CD4-positive, alpha-beta T cell treated with Interleukin-6 for 4 hours (primary cell): ENCODE measurements at regions not wholly inside any gene's neighbourhood (a gene's known extent, or its start where the extent isn't known, plus 50 kb on each side); places are given as distances from the start of the nearest gene placed in this dataset.

Experiments used
- DNase-seq: peaks from one replicate; pipeline ENCODE4 v3.0.0-alpha.2; 2020; ENCODE audit warnings: mixed read lengths

- DNase-seq = no peak
Observed at GRCh38 chr14:22333422-22334274, 255.4 kb downstream of the DAD1 start.

GRCh38 chr14:22332686-22333421, 256.2 kb downstream of the DAD1 start:
- no peak for DNase-seq

- DNase-seq = no peak
Observed at GRCh38 chr14:22329371-22329770, 259.7 kb downstream of the DAD1 start.

GRCh38 chr14:22325676-22326400, 263.2 kb downstream of the DAD1 start:
- no peak for DNase-seq

- no peak for DNase-seq
Observed at GRCh38 chr14:22320362-22320750, 268.7 kb downstream of the DAD1 start.

GRCh38 chr14:22319526-22320361, 269.3 kb downstream of the DAD1 start:
- DNase-seq = peak; percentile 35

- no peak for DNase-seq
Observed at GRCh38 chr14:22318951-22319350, 270.1 kb downstream of the DAD1 start.

GRCh38 chr14:22316473-22316872, 272.6 kb downstream of the DAD1 start:
- DNase-seq = no peak

- no peak for DNase-seq
Observed at GRCh38 chr14:22315336-22315735, 273.7 kb downstream of the DAD1 start.

GRCh38 chr14:22314183-22314820, 274.7 kb downstream of the DAD1 start:
- peak; percentile 15 for DNase-seq

GRCh38 chr14:22313172-22313801, 275.7 kb downstream of the DAD1 start:
- no peak for DNase-seq

GRCh38 chr14:22311636-22312035, 277.4 kb downstream of the DAD1 start:
- no peak for DNase-seq

GRCh38 chr14:22305607-22306006, 283.4 kb downstream of the DAD1 start:
- no peak for DNase-seq

- no peak for DNase-seq
Observed at GRCh38 chr14:22304326-22304725, 284.7 kb downstream of the DAD1 start.

- no peak for DNase-seq
Observed at GRCh38 chr14:22303589-22304195, 285.3 kb downstream of the DAD1 start.

GRCh38 chr14:22300646-22301045, 288.4 kb downstream of the DAD1 start:
- no peak for DNase-seq

GRCh38 chr14:22297376-22297775, 291.6 kb downstream of the DAD1 start:
- DNase-seq = no peak

GRCh38 chr14:22296722-22297121, 292.3 kb downstream of the DAD1 start:
- no peak for DNase-seq

- DNase-seq = no peak
Observed at GRCh38 chr14:22296088-22296487, 292.9 kb downstream of the DAD1 start.

- DNase-seq = no peak
Observed at GRCh38 chr14:22291406-22291805, 297.6 kb downstream of the DAD1 start.

GRCh38 chr14:22289570-22289969, 299.5 kb downstream of the DAD1 start:
- DNase-seq = no peak
